GM12872 (cell line): ENCODE measurements at regions not wholly inside any gene's neighbourhood (a gene's known extent, or its start where the extent isn't known, plus 50 kb on each side); places are given as distances from the start of the nearest gene placed in this dataset.

Source experiments
- TF ChIP-seq, protein P1 (sequence below): IDR thresholded peaks from 3 replicates; pipeline ENCODE4 v1.5.1; 2011; ENCODE audit warnings: low read depth, mild to moderate bottlenecking, low read length, moderate library complexity; ENCODE audit not compliant: insufficient read depth

GRCh38 chr5:93224624-93225023, 356.4 kb downstream of the NR2F1-AS1 start:
- TF ChIP-seq, protein P1, sequence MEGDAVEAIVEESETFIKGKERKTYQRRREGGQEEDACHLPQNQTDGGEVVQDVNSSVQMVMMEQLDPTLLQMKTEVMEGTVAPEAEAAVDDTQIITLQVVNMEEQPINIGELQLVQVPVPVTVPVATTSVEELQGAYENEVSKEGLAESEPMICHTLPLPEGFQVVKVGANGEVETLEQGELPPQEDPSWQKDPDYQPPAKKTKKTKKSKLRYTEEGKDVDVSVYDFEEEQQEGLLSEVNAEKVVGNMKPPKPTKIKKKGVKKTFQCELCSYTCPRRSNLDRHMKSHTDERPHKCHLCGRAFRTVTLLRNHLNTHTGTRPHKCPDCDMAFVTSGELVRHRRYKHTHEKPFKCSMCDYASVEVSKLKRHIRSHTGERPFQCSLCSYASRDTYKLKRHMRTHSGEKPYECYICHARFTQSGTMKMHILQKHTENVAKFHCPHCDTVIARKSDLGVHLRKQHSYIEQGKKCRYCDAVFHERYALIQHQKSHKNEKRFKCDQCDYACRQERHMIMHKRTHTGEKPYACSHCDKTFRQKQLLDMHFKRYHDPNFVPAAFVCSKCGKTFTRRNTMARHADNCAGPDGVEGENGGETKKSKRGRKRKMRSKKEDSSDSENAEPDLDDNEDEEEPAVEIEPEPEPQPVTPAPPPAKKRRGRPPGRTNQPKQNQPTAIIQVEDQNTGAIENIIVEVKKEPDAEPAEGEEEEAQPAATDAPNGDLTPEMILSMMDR = no peak

DNA sequence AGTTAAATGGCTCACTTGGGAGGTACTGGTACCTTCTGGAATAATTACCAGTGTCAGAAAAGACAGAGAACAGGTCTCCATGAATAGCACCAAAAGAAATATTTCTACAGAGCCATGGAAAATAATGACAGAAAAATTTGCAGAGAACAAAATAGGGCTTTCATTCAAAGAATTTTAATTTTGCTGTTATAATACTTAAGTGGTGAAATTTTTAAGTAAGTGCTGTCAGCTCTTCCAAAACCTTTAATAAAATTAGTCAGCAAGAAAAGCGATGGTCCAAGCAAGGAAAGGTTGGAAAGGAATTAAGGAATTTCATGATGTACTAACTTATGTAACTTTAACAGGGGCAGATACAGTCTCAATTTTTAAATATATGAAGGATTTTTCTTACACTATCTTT, 359.2 kb downstream of the NR2F1-AS1 start:
- TF ChIP-seq, protein P1 = no peak

DNA sequence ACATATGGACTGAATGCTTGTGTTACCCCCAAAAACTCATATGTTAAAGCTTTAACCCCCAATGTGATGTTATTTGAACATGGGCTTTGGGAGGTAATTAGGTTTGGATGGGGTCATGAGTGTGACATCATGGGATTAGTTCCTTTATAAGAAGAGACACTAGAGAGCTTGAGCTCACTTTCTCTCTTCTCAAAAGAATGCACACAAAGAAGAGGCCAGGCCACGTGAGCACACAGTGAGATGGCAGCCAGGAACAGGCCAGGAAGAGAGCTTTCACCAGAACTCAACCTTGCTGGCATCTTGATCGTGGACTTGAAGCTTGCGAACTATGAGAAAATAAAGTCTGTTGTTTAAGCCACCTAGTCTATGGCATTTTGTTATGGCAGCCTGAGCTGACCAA, 360.6 kb downstream of the NR2F1-AS1 start:
- TF ChIP-seq, protein P1 = no peak

DNA sequence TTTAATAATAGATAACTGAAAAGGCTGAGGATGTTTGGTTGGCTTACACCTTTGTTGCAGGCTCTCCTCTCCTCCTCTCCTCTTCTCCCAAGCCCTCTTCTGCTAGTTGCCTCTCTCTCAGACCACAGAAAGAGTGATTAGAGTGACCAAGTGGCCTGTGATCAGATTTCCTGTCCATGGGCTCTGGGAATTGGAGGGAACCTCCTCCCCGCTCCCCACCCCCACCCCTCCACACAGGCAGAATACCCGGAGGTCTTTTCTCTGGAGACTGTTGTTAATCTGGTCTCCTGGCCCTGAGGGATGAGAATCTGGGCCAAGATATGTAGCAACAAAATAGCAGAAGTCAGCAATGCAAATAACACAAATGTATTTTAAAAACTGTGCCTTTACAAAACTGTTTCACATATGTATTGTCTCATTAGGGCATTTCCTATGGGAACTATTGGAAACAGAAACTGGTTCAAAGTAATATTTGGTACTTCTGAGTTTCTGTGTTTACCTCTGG, 361.3 kb downstream of the NR2F1-AS1 start:
- TF ChIP-seq, protein P1 = no peak

DNA sequence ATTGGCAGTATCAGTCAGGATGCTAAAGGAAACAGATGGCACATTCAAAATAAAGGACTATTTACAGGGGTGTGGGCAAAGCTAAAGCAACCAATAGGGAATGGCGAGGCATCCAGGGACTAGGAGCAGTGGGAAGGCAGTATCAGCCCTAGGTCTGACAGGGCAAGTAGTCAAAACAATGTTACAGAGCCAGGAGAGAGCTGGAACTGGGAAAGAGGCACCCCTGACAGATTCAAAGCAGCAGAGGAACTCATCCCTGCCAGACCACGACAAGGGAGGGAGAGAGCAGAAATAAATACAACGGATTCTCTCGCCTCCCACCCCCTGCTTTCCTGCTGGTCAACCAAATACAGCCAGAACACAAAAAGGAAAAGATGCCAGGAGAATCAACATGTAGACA, 371.5 kb downstream of the NR2F1-AS1 start:
- TF ChIP-seq, protein P1 = no peak

DNA sequence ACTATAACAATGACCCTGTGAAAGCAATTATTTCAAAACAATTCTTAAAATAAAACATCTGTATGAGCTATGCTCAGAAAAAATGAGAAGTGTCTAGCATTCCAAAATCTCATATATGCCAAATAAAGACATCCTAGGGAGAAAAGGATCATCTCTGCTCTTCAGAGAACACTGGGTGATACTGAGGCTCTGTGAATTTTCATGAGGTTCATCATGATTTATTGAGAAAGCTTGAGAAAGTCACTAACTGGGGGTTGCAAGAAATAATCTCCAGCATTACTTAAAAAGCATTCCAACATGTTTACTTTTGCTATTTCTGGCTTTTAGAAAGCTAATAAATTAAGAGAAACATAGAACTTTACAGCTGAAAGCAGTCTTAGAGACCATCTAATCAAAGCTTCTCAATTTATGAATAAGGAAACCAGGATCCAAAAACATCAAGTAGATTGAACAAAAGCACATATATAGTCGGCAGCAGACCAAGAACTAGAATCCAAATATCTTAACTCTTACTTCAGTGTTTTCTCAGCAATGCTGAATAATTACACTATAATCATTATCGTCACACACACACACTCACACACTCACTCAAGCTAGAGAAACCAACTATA, 372.8 kb downstream of the NR2F1-AS1 start:
- TF ChIP-seq, protein P1 = no peak

DNA sequence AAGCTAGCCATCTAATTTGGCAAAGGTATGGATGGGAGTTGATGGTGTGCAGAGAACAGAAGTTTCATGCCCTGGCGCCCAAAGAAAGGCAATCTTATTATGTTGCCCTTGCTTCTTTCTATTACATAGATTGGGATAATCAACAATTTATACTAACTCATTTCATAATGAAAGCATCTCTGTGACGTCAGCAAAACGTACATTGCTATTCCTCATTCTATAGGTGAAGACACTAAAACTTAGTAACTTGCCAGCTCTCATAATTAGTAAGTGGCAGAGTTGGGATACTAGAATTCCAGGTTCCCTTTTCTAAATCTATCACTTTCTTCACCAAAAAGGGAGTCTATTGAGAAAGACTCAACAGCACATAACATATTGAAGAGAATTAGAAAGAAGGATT, 374.8 kb downstream of the NR2F1-AS1 start:
- TF ChIP-seq, protein P1 = no peak
